Lower leg skin (tissue), 4 donors: ENCODE measurements at regions not wholly inside any gene's neighbourhood (a gene's known extent, or its start where the extent isn't known, plus 50 kb on each side); places are given as distances from the start of the nearest gene placed in this dataset.

Experiments
- DNase-seq, 2 donors: peaks; one replicate each; pipeline ENCODE4 v3.0.0-alpha.2; 2019; ENCODE audit warnings: low spot score in 2 of 2
- H3K4me3 ChIP-seq: fragments of 200-600 bp; sonication (generic); 2 replicates; pipeline ENCODE4 v1.5.1; 2017; ENCODE audit warnings: mild to moderate bottlenecking, low read depth; ENCODE audit not compliant: poor library complexity, severe bottlenecking
- CTCF ChIP-seq, 3 donors: fragments of 450-650 bp; IDR thresholded peaks; one replicate each; pipeline ENCODE4 v1.5.1; 2016; ENCODE audit warnings: antibody characterized with exemption in 3 of 3, mild to moderate bottlenecking in 3 of 3, moderate library complexity in 2 of 3
- POLR2A ChIP-seq, 2 donors: fragments of 450-650 bp; IDR thresholded peaks; one replicate each; pipeline ENCODE4 v1.6.1; 2016 to 2017; ENCODE audit warnings: antibody characterized with exemption in 2 of 2, mild to moderate bottlenecking in 1 of 2, moderate library complexity in 1 of 2
- WGBS, 2 donors: methylation state at CpG; one replicate each; pipeline ENCODE4 v1.1.5; 2018; 5-methylcytosine and 5-hydroxymethylcytosine counted together
- intact Hi-C: fragments of 100-400 bp; cut with DNase I; formaldehyde crosslinking; loops from one replicate; pipeline ENCODE4 v1.15.0; 2023; ENCODE audit warnings: low total_unique reads

- TF ChIP-seq CTCF (IDR thresholded peaks at IDR 0.05) (no peak), POLR2A (IDR thresholded peaks at IDR 0.05) (no peak)
- no peak for DNase-seq
- 95 to 96% methylated on average over 9 of the region's 9 CpGs for WGBS, 2 donors
- H3K4me3 ChIP-seq, result no peak overlapping the region
- intact Hi-C loops, result no loop called here
These were observed 164.9 kb downstream of the CENPW start for GRCh38 chr6:126504792-126505191.

- no peak for TF ChIP-seq CTCF (IDR thresholded peaks at IDR 0.05)
- no peak for TF ChIP-seq POLR2A (IDR thresholded peaks at IDR 0.05)
- intact Hi-C loops, result no loop called here
- H3K4me3 ChIP-seq, result no peak overlapping the region
- no peak for DNase-seq
- 75 to 76% methylated on average over 1 of the region's 1 CpG for WGBS, 2 donors
These were observed 173.3 kb downstream of the CENPW start for GRCh38 chr6:126513198-126513597.

GRCh38 chr6:126516411-126516810 lies 176.5 kb downstream of the CENPW start:
- no peak overlapping the region for H3K4me3 ChIP-seq
- 73 to 89% methylated on average over 1 of the region's 1 CpG for WGBS, 2 donors
- TF ChIP-seq CTCF (IDR thresholded peaks at IDR 0.05) (no peak), POLR2A (IDR thresholded peaks at IDR 0.05) (no peak)
- DNase-seq, result no peak
- intact Hi-C loops, result no loop called here

- no peak for DNase-seq
- no peak overlapping the region for H3K4me3 ChIP-seq
- intact Hi-C loops, result no loop called here
- no peak for TF ChIP-seq POLR2A (IDR thresholded peaks at IDR 0.05)
- no peak for TF ChIP-seq CTCF (IDR thresholded peaks at IDR 0.05)
- WGBS, 2 donors, result 75 to 77% methylated on average over 2 of the region's 2 CpGs
These were observed 185.0 kb downstream of the CENPW start for GRCh38 chr6:126524811-126525326.

GRCh38 chr6:126526547-126526946 lies 186.6 kb downstream of the CENPW start:
- TF ChIP-seq CTCF (IDR thresholded peaks at IDR 0.05) (no peak), POLR2A (IDR thresholded peaks at IDR 0.05) (no peak)
- H3K4me3 ChIP-seq, result no peak overlapping the region
- intact Hi-C loops, result no loop called here
- no peak for DNase-seq
- WGBS, 2 donors, result 89 to 94% methylated on average over 2 of the region's 2 CpGs

- no peak overlapping the region for H3K4me3 ChIP-seq
- WGBS, 2 donors, result 68% methylated on average over 4 of the region's 4 CpGs
- DNase-seq, result no peak
- TF ChIP-seq CTCF (IDR thresholded peaks at IDR 0.05), result no peak
- TF ChIP-seq POLR2A (IDR thresholded peaks at IDR 0.05), result no peak
- intact Hi-C loops, result no loop called here
These were observed 187.2 kb downstream of the CENPW start for GRCh38 chr6:126526996-126527606.
